K562 (cell line): ENCODE measurements at regions not wholly inside any gene's neighbourhood (a gene's known extent, or its start where the extent isn't known, plus 50 kb on each side); places are given as distances from the start of the nearest gene placed in this dataset.

Experiments
- ATAC-seq: fragments of 200-7000 bp; cut with Tn5 transposase; 3 replicates; pipeline ENCODE4 v1.9.1; 2020; ENCODE audit warnings: moderate library complexity
- BruUV-seq: library from RNA; stranded (reverse); fragments of 400-500 nt; replicated peaks from 2 replicates; lab custom pipeline; 2021; lab: Mats Ljungman, UMichigan
- CTCF ChIA-PET: fragments of 300-600 bp; formaldehyde crosslinking; extraction: SDS; loops from one replicate; lab custom pipeline; 2021; ENCODE audit warnings: low intra/inter-chr PET ratio; lab: Yijun Ruan, JAX
- POLR2A ChIA-PET: fragments of 300-600, 350-650 bp; sonication (Branson Sonifier 250); formaldehyde crosslinking; extraction: SDS; loops from one replicate; lab custom pipeline; 2021; ENCODE audit warnings: antibody characterized with exemption, inconsistent platforms; lab: Yijun Ruan, JAX
- DNase-seq, 4 experiments: peaks; one replicate each; pipeline versions ENCODE4 v3.0.0 to v3.0.0-alpha.2; 2011 to 2018; ENCODE audit warnings: low spot score in 3 of 4, mixed read lengths in 3 of 4; ENCODE audit errors: extremely low read depth in 1 of 4
- FAIRE-seq: peaks from 2 replicates; lab custom pipeline; 2011; peaks lifted over from hg19 to GRCh38; lab: Jason Lieb, UNC
- H2AFZ ChIP-seq: 2 replicates; pipeline ENCODE4 v1.6.0; 2011; ENCODE audit warnings: low read depth, low read length, control low read depth, inconsistent platforms
- H3K27ac ChIP-seq: fragments of 200-600 bp; 3 replicates; pipeline ENCODE4 v1.8.0; 2011; ENCODE audit warnings: low read depth, mild to moderate bottlenecking, control low read depth, inconsistent platforms, low read length, moderate library complexity, mixed read lengths; ENCODE audit errors: extremely low read depth
- H3K27me3 ChIP-seq, 2 experiments: fragments of 300-600 bp in 1 of 2; 2 replicates in 1 of 2; 3 replicates in 1 of 2; pipeline versions ENCODE4 v1.6.0 to v1.8.0; 2011; ENCODE audit warnings: inconsistent platforms in 2 of 2, low read length in 2 of 2, mild to moderate bottlenecking in 1 of 2, mixed read lengths in 1 of 2, moderate library complexity in 1 of 2; ENCODE audit not compliant: control insufficient read depth in 2 of 2, insufficient read depth in 2 of 2
- H3K36me3 ChIP-seq: fragments of 300-600 bp; 3 replicates; pipeline ENCODE4 v1.8.0; 2011; ENCODE audit warnings: mild to moderate bottlenecking, low read length, inconsistent platforms; ENCODE audit not compliant: control insufficient read depth, insufficient read depth
- H3K4me1 ChIP-seq, 2 experiments: fragments of 200-600 bp in 1 of 2; replicated peaks in 1 of 2; 2 replicates in 1 of 2; 3 replicates in 1 of 2; pipeline versions ENCODE4 v1.5.1 to v1.8.0; 2011; ENCODE audit warnings: inconsistent platforms in 2 of 2, low read length in 2 of 2, mild to moderate bottlenecking in 1 of 2, mixed read lengths in 1 of 2, moderate library complexity in 1 of 2; ENCODE audit not compliant: control insufficient read depth in 2 of 2, insufficient read depth in 2 of 2
- H3K4me2 ChIP-seq: 2 replicates; pipeline ENCODE4 v1.6.1; 2011; ENCODE audit warnings: low read length, control low read depth, inconsistent platforms, mixed read lengths; ENCODE audit not compliant: insufficient read depth
- H3K4me3 ChIP-seq: fragments of 200-600 bp; sonication (generic), shearing (Covaris generic); 2 replicates; pipeline ENCODE4 v1.5.1; 2016; ENCODE audit warnings: control low read depth, inconsistent platforms
- H3K79me2 ChIP-seq: fragments of 200-600 bp; 3 replicates; pipeline ENCODE4 v1.8.0; 2011; ENCODE audit warnings: low read length, inconsistent platforms; ENCODE audit not compliant: control insufficient read depth, insufficient read depth
- H3K9ac ChIP-seq, 2 experiments: 2 replicates each; pipeline versions ENCODE4 v1.6.0 to v1.6.1; 2011; ENCODE audit warnings: low read depth in 2 of 2, low read length in 2 of 2, control low read depth in 1 of 2, inconsistent platforms in 1 of 2, mild to moderate bottlenecking in 1 of 2, mixed read lengths in 1 of 2; ENCODE audit not compliant: insufficient read depth in 1 of 2
- H3K9me1 ChIP-seq: one replicate; pipeline ENCODE4 v1.6.0; 2011; ENCODE audit warnings: inconsistent platforms, mild to moderate bottlenecking, low read length, moderate library complexity; ENCODE audit not compliant: control insufficient read depth, insufficient read depth
- H3K9me3 ChIP-seq: replicated peaks from 2 replicates; pipeline ENCODE4 v1.5.1; 2011; ENCODE audit warnings: low read depth, low read length, inconsistent platforms; ENCODE audit not compliant: control insufficient read depth, insufficient read depth
- H4K20me1 ChIP-seq: replicated peaks from 2 replicates; pipeline ENCODE4 v1.6.1; 2011; ENCODE audit warnings: low read length, inconsistent platforms, mixed read lengths; ENCODE audit not compliant: control insufficient read depth, insufficient read depth
- ELF2 ChIP-seq: fragments of 250-450 bp; sonication (Bioruptor Pico); IDR thresholded peaks from 2 replicates; pipeline ENCODE4 v1.5.0; 2021; ENCODE audit warnings: mild to moderate bottlenecking
- FOXA1 ChIP-seq: fragments of 450-650 bp; IDR thresholded peaks from 2 replicates; pipeline ENCODE4 v1.6.1; 2016; ENCODE audit warnings: mild to moderate bottlenecking, borderline replicate concordance
- KDM1A ChIP-seq, 2 experiments: fragments of 450-650 bp; IDR thresholded peaks; 2 replicates each; pipeline ENCODE4 v1.6.1; 2016; ENCODE audit warnings: mild to moderate bottlenecking in 2 of 2
- PATZ1 ChIP-seq: fragments of 250-450 bp; sonication (Bioruptor Pico); IDR thresholded peaks from 2 replicates; pipeline ENCODE4 v1.5.0; 2020; ENCODE audit warnings: mild to moderate bottlenecking, borderline replicate concordance
- SNAPC5 ChIP-seq: fragments of 250-450 bp; sonication (Bioruptor Pico); IDR thresholded peaks from 2 replicates; pipeline ENCODE4 v1.8.0; 2021; ENCODE audit warnings: moderate library complexity, mild to moderate bottlenecking, inconsistent platforms
- TAF1 ChIP-seq: IDR thresholded peaks from 2 replicates; pipeline ENCODE4 v1.6.1; 2011; ENCODE audit warnings: mild to moderate bottlenecking, low read length, moderate library complexity; ENCODE audit not compliant: insufficient read depth, control insufficient read depth, severe bottlenecking; ENCODE audit errors: extremely low read depth
- TRIM28 ChIP-seq: fragments of 450-650 bp; IDR thresholded peaks from 2 replicates; pipeline ENCODE4 v1.6.1; 2017
- ZNF12 ChIP-seq: sonication (generic); formaldehyde crosslinking; IDR thresholded peaks from 2 replicates; pipeline ENCODE4 v1.4.0; 2020; ENCODE audit warnings: mild to moderate bottlenecking, missing genetic modification reagents
- ZNF263 ChIP-seq: sonication (generic); formaldehyde crosslinking; IDR thresholded peaks from 2 replicates; pipeline ENCODE4 v1.8.0; 2022; ENCODE audit warnings: mild to moderate bottlenecking, missing genetic modification reagents, borderline replicate concordance
- ZNF398 ChIP-seq: fragments of 250-450 bp; sonication (Bioruptor Pico); IDR thresholded peaks from 2 replicates; pipeline ENCODE4 v1.8.0; 2021; ENCODE audit warnings: moderate library complexity, mild to moderate bottlenecking, inconsistent platforms
- ZNF507 ChIP-seq: conservative IDR thresholded peaks from 2 replicates; pipeline ENCODE4 v1.6.1; 2017; ENCODE audit warnings: missing genetic modification characterization, missing compliant biosample characterization
- ZNF75A ChIP-seq: fragments of 450-650 bp; formaldehyde crosslinking; IDR thresholded peaks from 2 replicates; pipeline ENCODE4 v1.4.0; 2020; ENCODE audit warnings: mild to moderate bottlenecking
- WGBS: fragments of 100-300 bp; shearing (Covaris generic); methylation state at CpG from one replicate; pipeline ENCODE4 v1.1.6; 2016; ENCODE audit warnings: low coverage, mixed read lengths; ENCODE audit not compliant: insufficient coverage; ENCODE audit errors: missing lambda C conversion rate; 5-methylcytosine and 5-hydroxymethylcytosine counted together
- in situ Hi-C: fragments of 300-500 bp; cut with MboI; formaldehyde crosslinking; loops from 4 replicates; pipeline ENCODE4 v1.15.0; 2018; ENCODE audit warnings: inconsistent platforms, mixed read lengths
- intact Hi-C: fragments of 100-400 bp; cut with micrococcal nuclease; formaldehyde crosslinking; loops from 2 replicates; pipeline ENCODE4 v1.14.2; 2022

GRCh38 chr5:42338136-42338535, 85.1 kb upstream of the GHR start:
- no peaks in the 10 kb centered on the region for H3K4me1 ChIP-seq
- H3K79me2 ChIP-seq = no peaks in the 10 kb centered on the region
- H3K27ac ChIP-seq = no peak overlapping the region
- 0% methylated on average over 1 of the region's 1 CpG for WGBS
- in situ Hi-C loops (no loop called here), intact Hi-C loops (no loop called here)
- no peaks in the 10 kb centered on the region for H3K27me3 ChIP-seq
- TF ChIP-seq FOXA1 (no peak), KDM1A (IDR thresholded peaks at IDR 0.05) (no peak), ZNF12 (no peak), TRIM28 (peak; percentile 52; the same call in 1 of the 2 replicates), TAF1 (no peak), ZNF263 (no peak)
- no peak overlapping the region for H3K4me2 ChIP-seq
- peaks cover 2% of the 10 kb centered on the region; the same call in 1 of the 2 replicates for H3K9me3 ChIP-seq
- H3K9ac ChIP-seq = no peak overlapping the region
- H4K20me1 ChIP-seq = no peaks in the 10 kb centered on the region
- no peaks in the 10 kb centered on the region for H3K9me1 ChIP-seq
- H3K36me3 ChIP-seq = no peaks in the 10 kb centered on the region
- DNase-seq (no peak), ATAC-seq (no peak), FAIRE-seq (no peak)
- ChIA-PET POLR2A (no interaction called here), CTCF (no interaction called here)
- H3K4me3 ChIP-seq = no peak overlapping the region
- no TSS peak for BruUV-seq
- H2AFZ ChIP-seq = no peak overlapping the region

GRCh38 chr5:42349163-42349562, 74.1 kb upstream of the GHR start:
- no TSS peak for BruUV-seq
- Histone ChIP-seq H2AFZ (no peak overlapping the region), H4K20me1 (no peaks in the 10 kb centered on the region), H3K9ac (no peak overlapping the region), H3K9me3 (0 out of 2 replicates have a peak, but pooled peaks cover 2% of the 10 kb centered on the region), H3K79me2 (no peaks in the 10 kb centered on the region), H3K27ac (no peak overlapping the region), H3K4me1 (no peaks in the 10 kb centered on the region), H3K4me3 (no peak overlapping the region), H3K27me3 (no peaks in the 10 kb centered on the region), H3K9me1 (no peaks in the 10 kb centered on the region), H3K4me2 (no peak overlapping the region), H3K36me3 (no peaks in the 10 kb centered on the region)
- CTCF ChIA-PET = no interaction called here
- DNase-seq (no peak), FAIRE-seq (no peak), ATAC-seq (no peak)
- 0% methylated on average over 1 of the region's 1 CpG for WGBS
- POLR2A ChIA-PET = no interaction called here
- in situ Hi-C loops = no loop called here
- intact Hi-C loops = no loop called here
- TF ChIP-seq ZNF398 (CRISPR knock-in tag) = no peak
- no peak for TF ChIP-seq ZNF75A (CRISPR knock-in tag)
- no peak for TF ChIP-seq ZNF507
- no peak for TF ChIP-seq SNAPC5 (CRISPR knock-in tag)
- no peak for TF ChIP-seq ELF2 (CRISPR knock-in tag)
- no peak for TF ChIP-seq PATZ1 (CRISPR knock-in tag)
